CD4-positive, alpha-beta T cell treated with Interleukin-6 at 100 ng/mL for 8 hours (primary cell): ENCODE measurements at regions not wholly inside any gene's neighbourhood (a gene's known extent, or its start where the extent isn't known, plus 50 kb on each side); places are given as distances from the start of the nearest gene placed in this dataset.

ENCODE experiments used
- DNase-seq: peaks from one replicate; pipeline ENCODE4 v3.0.0-alpha.2; 2020; ENCODE audit warnings: mixed read lengths, low spot score

DNA sequence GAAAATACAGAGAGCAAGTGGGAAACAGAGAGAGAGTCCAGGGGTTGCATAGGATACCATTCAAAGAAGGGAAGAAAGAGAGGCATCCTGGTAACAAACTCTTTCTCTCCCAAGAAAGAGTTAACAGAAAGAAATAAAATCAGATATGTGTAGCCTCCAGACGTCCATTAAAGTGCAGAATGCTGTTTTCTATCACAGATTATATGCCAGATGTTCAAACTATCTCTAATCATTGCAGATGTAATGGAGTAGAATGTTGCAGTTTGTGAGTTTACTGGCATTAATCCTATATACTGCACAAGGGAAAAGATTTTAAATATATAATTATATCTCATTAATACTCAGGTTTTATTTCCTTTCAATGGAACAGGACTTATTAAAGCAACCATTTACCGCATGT lies 369.4 kb downstream of the ZNF536 start:
- no peak for DNase-seq

DNA sequence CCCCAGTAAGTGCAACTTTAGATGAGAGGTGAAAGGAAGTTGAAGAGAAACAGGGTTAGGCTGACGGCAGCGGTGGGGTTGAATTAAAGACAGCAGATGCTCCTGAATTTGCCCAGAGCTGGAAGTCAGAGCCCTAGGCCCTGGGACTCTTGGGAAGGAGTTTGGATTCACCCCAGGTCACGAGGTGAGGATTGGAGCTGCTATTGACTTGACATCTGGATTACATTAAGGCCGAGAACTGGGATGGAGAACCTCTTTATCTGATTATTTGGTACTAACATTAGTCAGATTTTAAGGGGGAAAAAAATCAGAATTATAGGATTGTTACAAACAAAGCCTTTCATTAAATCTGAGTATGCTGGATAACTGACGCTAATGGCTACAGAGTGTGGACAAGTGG lies 367.2 kb downstream of the ZNF536 start:
- no peak for DNase-seq

DNA sequence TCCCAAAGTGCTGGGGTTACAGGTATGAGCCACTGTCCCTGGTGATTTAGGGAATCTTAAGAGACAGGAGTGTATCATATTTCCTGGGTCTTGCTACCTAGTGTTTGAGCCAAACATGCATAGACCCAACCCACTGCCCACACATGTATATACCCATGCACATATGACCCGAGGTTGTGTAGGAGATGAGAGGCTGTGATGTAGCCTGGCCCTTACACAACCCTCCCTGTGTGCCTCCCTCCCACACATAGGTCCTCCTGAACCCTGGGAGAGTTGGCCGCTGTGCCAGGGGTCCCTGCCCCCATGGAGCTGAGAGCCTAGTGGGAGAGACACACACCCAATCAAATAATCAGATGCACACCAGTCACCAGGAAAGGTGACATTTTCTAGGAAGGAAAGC lies 365.9 kb downstream of the ZNF536 start:
- DNase-seq = no peak

DNA sequence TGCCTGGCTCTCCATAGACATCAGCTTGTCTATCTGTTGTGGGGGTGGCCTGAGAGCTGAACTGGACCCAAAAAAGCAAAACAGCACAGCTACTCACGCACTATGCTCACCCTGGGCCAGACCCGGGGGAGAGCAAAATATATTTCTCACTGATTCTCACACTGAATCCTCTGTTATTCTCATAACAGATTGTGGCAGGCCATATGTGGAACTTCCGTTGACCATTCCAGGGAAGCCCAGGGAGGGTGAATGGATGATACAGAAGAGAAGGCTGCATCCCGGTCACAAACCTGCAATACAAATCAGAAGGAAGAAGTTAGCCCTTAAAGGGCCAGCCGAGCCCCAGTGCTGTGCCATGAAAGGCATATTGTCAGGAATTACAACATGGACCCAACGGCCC lies 362.5 kb downstream of the ZNF536 start:
- no peak for DNase-seq

DNA sequence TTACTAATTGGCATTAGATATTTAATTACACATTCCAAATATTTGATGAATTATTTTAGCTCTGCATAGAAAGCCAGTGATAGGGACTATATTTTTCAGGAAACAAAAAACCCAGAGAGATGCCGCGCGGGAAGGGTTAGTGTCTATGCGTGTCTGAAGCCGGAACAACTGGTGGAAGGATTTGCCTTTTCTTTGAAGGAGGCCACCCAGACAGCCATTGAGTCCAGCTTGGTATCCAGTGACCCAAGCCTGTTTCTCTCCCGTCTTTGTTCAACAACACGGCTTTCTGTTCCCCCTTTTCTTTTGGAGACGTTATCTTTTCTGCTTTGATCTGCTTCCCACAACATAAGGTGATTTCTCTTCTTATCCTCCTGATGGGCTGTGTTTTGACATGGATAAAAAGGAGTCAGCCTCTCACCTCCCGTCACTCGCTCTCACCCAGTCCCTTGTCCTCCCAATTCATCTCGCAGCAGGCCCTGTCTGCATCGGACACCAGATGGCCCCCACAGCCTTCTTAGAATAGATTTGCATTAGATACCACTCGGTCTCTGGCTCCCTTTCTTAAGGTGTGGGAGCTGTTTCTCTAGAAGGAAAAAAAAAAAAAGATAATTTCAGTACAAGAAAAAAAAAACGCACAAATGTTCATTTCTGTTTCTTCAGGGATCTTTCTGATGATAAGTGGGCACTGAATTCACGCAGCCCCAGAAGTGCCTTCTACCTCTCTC lies 361.8 kb downstream of the ZNF536 start:
- no peak for DNase-seq

DNA sequence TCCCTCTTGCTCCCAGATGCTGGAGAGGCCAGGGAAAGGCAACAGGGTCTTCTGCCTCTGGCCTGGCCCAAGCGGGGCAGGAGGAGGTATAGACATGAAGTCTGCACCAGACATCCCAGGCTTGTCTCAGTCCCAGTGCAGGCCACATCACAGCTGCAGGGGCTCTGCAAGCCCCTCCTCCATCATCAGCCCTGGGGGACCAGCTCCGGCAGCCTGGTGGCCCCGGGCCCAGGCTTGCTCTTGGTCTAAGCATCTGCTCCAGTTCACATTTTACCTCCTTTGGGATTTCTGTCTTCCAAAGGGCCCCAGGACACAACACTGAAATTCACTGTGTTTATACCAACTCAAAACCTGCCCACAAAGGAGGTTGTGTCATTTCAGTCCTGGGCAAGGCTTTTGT lies 359.4 kb downstream of the ZNF536 start:
- no peak for DNase-seq

DNA sequence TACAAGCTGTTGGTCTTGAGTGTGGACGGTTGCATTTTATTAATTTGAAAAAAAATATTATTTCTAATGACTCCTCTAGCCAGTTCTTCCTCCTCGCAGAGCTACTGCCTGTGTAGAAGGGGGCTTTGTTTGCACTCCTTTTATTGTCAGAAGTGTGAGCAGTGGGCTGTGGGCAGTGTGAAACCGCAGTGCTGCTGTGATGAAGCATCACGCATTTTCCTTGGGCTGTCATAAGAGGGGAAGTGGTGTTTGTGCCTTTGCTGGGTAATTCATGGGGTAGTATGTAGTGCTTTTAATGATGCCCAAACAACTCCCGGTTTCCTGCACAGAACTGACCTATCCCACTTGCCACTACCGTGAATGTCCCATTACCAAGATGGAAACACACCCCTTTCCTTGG lies 357.3 kb downstream of the ZNF536 start:
- no peak for DNase-seq

DNA sequence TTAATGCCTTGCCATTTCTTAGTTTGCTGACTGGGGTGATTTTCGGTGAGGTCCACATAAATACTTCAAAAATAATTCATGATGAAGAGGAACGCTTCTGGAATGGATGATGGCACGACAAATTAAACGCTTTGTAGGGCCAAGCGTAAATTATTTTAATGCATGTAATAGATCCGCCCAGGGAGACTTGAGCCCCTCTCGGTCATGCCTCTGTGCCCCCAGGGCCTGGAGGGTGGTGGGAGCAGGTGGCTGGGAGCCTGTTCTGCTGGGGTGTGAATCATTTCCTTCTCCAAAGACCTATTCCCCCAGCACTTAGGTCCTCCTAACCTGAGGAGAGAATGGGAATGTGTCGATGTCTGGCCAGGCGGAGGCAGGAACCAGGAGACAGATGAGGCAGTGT lies 350.6 kb downstream of the ZNF536 start:
- DNase-seq = no peak

DNA sequence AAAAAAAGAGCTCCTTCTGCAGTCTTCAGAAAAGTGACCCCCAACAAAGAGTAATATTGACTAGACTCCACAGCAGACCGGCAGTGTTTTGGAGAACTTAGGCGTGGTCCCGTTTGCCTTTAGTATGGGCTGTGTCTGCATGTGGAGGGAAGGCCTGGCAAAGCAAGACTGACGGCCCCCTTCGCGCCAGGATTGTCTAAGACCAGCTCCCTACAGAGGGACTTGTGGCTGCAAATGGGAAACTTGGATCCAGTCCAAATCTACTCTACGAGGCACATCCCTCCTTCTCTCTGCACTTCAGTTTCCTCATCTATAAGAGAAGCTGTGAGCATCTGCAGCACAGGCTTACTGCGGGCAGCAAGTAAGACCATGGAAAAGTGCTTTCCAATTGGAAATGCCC lies 350.0 kb downstream of the ZNF536 start:
- no peak for DNase-seq

DNA sequence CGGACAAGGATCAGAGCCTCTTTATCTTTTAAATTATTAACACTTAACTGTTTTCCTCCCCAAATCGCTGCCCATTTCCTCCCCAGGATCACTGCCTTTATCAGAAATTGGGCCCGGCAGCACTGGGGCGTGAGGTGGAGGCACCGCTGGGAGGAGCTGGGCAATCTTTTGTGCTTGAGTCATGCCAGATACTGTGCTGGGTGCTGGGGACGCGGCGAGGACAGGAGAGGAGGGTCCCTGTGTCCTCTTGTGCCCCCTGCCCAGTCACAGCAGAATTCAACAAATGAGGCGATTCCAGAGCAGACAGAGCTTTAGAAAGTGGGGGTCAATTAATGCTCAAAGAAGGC lies 347.8 kb downstream of the ZNF536 start:
- DNase-seq = no peak

DNA sequence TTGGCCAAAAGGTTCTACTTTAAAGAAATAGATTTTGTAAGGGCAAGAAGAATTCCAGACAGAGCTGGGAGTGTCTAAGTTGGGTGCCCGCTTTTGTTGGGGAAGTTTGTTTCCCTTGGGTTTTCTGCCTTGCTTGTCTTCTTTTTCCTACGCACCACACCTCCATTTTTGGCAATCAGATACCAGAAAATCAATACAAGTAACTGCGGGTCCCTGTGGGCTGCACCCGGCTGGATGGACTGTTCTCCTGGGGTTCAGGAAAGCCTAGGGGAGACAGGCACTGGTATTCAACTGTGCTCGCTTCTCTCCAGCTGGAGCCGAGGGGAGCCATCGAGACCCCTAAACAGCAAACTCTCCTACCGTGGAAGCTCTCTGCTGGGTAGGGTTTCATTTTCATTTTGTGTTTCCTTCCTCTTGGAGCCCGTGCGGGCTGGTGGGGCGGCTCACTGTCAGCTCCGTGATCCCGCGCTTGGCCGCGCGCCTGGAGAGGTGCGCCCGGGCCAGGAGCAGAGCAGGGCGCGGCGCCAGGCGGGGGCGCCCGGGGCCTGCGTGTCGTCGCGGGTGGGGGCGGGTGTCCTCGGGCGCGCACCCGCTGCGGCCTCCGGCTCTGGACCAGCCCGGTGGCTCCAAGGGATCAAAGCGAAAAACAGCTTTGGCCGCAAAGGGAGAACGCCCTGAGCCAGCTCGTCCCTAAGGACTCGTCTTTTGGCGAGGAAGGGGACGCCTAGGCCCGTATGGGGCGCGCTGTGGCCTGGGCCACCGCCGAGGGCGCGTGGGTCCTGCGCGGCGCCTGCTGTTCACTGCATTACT lies 347.2 kb downstream of the ZNF536 start:
- no peak for DNase-seq

DNA sequence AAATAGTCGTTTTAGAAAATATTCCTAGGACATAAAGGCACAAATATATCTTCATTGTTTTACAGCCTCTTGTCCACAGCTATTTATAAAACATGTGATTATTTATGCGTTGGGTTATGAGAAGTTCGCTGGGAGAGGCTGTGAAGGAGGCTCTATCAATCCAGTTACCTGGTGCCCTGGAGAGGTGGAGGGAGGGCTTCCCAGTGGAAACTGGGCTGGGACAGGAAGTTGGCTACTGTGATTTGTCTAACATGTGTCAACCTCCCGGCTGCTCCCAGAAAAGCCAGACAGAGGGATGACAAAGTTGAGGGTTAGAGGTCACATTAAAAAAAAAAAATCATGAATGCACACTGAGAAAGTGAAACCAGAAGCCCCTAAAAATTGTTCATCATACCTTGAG lies 346.5 kb downstream of the ZNF536 start:
- no peak for DNase-seq

DNA sequence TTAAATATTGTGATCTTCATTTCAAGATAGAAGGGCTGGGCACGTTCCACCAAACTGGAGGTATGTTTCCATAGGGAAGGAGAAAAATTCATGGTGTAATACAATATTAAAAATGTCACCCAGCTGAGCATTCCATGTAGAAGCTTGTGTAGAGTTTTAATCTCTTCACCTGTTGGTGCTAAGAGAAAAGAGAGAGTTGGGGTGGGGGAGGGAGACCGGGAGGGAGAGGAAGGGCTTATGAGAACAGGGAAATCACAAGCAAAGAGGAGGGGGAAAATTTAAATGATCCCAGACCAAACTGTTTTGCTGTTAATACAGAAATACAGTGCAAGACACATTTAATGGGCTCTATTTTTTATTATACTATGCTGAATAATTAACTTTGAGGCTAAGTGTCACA lies 345.8 kb downstream of the ZNF536 start:
- DNase-seq = no peak

DNA sequence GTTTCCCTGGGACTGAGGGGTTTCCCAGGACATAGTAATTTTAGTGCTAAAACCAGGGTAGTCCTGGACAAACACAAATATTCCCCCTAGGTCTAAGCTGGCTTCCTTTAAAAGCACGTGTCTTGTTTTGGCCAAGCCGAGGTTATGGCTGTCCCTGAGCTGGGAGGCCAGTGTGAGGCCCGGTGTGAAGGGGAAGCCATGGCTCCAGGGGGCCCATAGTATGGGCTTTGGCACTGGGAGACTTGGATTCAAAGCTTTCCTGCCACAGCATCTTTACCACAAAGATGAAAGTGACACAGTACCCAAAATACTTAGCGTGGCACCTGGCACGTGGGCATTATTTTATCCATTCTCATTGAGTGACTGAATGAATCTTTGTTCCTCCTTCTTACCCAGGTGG lies 345.2 kb downstream of the ZNF536 start:
- DNase-seq = no peak

DNA sequence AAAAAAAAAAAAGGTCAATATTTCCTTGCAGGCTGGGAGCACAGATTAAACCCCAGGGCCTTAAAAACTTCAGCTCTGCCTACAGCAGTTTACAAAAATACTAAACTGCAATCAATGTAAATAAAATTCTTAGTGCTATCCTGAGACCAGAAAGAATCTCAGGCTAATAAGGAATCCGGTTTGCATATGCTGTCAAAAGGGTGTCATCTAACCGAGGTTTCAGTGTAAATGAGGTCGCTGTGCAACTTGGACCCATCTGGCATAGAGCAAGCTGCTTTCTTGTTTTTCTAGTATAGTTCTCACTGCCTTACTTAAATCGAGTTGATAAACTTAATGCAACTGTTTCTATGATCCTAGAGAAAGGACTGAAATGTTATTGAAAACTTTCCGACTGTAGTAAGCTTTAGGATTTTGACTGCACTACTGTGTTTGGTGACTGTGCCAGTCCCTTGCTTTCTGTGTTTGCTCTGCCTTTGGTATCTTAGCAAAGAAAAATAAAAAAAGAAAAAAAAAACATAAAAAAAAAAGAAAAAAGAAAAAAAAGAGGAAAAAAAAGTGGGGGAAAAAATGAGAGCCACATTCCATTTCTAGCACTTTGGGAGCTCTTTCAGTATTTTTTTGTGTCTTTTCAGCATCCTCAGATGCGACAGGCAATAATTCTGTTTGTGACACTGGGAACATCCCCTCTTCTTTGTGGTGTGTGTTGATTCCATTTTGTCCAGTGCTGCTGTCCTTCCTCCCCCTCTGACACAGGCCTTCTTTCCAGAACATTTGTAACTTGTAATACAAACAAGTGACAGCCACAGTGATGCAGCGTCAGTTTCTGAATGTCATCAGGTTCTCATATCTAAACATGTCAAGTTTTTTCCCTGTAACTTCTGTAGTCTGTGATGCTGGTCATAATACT lies 340.5 kb downstream of the ZNF536 start:
- DNase-seq = no peak

DNA sequence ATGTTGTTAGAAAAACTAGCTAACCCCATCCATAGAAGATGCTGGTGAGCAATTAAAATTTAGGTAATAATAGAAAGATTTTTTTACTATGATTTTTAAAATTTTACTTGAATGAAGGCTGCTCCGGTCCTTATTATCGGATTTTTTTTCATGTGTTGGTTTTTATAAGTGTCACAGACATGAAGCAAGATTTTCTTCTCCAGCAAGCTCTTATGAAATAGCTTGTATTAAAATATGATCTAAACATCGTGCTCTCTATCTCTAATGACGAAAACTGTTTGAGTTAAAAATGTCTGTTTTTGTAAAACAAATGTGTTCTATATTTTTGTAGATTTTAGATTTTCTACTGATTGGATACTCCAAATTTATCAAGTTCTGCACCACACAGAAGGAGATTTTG lies 339.6 kb downstream of the ZNF536 start:
- DNase-seq = no peak

DNA sequence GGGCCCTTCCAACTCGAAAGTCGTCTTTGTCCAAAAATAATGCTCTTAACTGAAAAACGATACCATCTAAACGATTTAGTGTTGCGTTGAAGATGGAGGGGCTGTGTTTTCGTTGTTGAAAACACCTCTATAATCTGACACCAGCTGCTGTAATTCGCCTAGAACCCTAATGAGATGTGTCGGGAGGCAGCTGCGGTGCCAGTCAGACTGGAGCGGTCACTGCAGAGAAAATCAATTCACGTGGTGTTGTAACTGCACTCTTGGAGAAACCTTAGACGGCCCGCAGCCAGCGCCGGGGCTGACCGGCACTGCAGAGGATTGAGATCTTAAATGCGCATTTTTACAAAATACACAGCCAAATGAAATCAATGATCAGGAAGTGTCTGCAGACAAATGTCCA lies 339.1 kb downstream of the ZNF536 start:
- no peak for DNase-seq

DNA sequence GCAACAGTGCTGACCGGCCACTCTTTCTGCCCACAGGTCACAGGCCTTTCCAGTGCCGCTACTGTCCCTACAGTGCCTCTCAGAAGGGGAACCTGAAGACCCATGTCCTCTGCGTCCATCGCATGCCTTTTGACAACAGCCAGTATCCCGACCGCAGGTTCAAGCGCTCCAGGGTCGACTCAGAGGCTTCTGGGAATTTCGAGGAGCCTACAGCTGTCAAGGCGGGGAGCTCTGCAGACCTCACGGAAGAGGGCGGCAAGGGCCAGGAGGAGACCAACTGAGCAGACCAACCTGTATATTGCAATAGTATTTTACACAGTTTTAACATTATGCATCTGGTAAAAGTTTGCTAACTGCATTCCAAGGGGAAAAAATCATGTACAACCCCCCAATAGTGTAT lies 338.5 kb downstream of the ZNF536 start:
- DNase-seq = no peak

DNA sequence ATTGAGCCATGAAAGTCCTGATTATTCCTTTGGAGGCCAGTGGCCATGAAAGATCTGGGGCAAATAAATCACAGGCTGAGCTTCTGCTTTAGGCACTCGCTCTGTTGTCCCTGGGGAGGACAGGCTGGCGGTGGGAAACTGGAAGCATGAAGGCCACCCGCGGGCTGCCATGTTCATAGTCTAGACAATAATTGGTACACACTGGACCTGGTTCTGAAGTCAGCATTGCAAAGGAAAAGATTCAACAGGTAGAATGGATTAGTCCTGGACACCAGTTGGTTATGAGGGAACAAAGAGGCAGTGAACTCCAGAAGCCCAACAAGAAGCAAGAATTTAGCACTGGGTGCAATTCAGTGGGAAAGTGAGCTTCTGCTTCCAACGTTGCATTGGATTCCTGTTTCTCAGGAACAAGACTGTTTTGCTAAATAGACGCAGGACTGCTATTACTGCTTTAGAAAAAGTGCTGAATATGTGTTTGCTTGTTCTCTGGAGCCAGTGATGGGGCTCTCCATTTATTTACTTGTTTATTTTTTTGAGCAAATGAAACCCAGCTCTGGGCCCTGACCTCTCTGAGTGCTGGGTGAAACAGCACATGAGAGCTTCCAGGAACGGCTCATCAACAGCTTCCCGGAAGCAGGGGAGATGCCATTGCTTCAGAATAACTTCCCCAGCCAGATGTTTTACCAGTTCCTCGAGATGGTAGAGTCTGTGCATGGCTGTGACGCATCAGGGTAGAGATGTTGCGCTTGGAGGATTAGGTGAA lies 336.4 kb downstream of the ZNF536 start:
- no peak for DNase-seq

DNA sequence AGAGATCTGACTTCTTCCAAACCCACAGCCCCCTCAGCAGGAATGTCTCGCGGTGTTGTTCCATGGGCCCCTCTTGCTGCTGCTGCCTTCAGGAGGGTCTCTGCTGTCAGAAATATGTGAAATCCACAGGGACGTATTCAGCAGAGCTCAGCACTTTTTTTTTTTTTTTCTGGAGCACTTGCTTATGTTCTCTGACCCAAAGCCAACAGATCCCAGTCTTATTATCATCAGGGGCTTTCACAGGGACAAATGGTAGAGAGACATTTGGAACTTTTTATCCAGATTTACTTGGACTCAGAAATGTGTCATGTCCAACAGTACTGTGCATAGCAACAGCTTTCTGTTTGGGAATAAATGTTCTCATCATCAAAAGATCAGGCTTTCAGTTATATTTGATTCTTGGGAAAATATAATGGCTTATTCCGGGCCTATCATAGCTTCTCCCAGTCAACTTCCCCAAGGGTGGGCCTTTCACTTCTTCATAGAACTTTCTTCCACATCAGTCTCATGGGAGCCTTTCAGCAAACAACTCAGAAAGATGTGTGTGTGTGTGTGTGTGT lies 332.7 kb downstream of the ZNF536 start:
- DNase-seq = no peak

DNA sequence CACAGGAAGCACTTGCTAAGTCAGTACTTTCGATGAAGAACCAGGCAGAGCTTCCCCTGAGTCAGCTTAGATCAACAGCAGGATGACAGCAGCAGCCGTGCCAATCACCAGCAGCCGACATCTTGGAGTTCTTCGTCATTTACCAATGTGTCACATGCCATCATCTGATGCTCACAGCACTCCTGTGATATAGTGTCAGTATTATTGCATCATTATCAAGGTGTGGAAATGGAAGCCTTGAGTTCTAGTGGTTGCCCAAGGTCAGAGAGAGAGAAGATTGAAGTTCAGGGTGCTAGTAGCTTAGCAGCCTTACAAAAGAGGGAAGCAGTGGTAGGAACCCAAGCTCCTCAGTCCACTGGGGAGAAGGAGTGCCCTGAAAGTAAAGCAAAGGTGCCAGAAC lies 331.5 kb downstream of the ZNF536 start:
- no peak for DNase-seq

DNA sequence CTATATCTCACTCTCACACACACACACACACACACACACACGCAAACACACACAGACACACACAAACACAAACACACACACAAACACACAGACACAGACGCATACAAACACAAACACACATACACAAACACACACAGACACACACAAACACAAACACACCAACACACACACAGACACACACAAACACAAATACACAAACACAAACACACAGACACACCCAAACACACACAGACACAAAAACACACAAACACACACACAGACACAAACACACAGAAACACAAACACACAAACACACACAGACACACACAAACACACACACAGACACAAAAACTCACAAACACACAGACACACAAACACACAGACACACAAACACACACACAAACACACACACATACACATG lies 329.0 kb downstream of the ZNF536 start:
- DNase-seq = no peak
